Nephron (organoid): ENCODE measurements at regions not wholly inside any gene's neighbourhood (a gene's known extent, or its start where the extent isn't known, plus 50 kb on each side); places are given as distances from the start of the nearest gene placed in this dataset.
A peak's percentile ranks its signal among the peaks of the same experiment; 100 is the strongest.

Experiments used
- H3K27ac Mint-ChIP-seq, 3 experiments: 2 replicates each; pipeline ENCODE4 v1.8.0; 2020; ENCODE audit warnings: mixed read lengths in 3 of 3, mild to moderate bottlenecking in 2 of 3, moderate library complexity in 1 of 3
- H3K27me3 Mint-ChIP-seq: 2 replicates; pipeline ENCODE4 v1.8.0; 2021; ENCODE audit warnings: low read depth, mild to moderate bottlenecking, moderate library complexity, mixed read lengths
- H3K36me3 Mint-ChIP-seq: 2 replicates; pipeline ENCODE4 v1.8.0; 2020; ENCODE audit warnings: low read depth, mixed read lengths
- H3K4me1 Mint-ChIP-seq: 2 replicates; pipeline ENCODE4 v1.8.0; 2020; ENCODE audit warnings: mixed read lengths
- H3K4me3 Mint-ChIP-seq, 3 experiments: 2 replicates each; pipeline ENCODE4 v1.8.0; 2020; ENCODE audit warnings: mild to moderate bottlenecking in 3 of 3, mixed read lengths in 3 of 3, moderate library complexity in 2 of 3
- H3K9me3 Mint-ChIP-seq: 2 replicates; pipeline ENCODE4 v1.8.0; 2020; ENCODE audit warnings: mixed read lengths
- CTCF ChIP-seq, 3 experiments: fragments of 200-600 bp; sonication (generic); IDR thresholded peaks; one replicate each; pipeline ENCODE4 v1.5.0; 2021; ENCODE audit warnings: antibody characterized with exemption in 3 of 3; ENCODE audit not compliant: unreplicated experiment in 3 of 3

- peaks cover 6% of the 10 kb centered on the region for H3K27me3 Mint-ChIP-seq
- H3K36me3 Mint-ChIP-seq, result no peaks in the 10 kb centered on the region
- no peak overlapping the region for H3K4me3 Mint-ChIP-seq
- TF ChIP-seq CTCF (IDR thresholded peaks at IDR 0.05; ENCODE audit: unreplicated experiment in 3 of 3), result no peak
- peak overlapping the region in 2 of 3 experiments; percentile 90 to 92 for H3K27ac Mint-ChIP-seq
- no peaks in the 10 kb centered on the region for H3K9me3 Mint-ChIP-seq
- H3K4me1 Mint-ChIP-seq, result peaks cover 44% of the 10 kb centered on the region
Measured at GRCh38 chr7:36038063-36038721, 114.9 kb upstream of the EEPD1 start.

- Mint-ChIP-seq H3K4me1 (peaks cover 46% of the 10 kb centered on the region), H3K4me3 (no peak overlapping the region), H3K27ac (peak overlapping the region in 2 of 3 experiments; percentile 46 to 67), H3K9me3 (no peaks in the 10 kb centered on the region), H3K27me3 (peaks cover 6% of the 10 kb centered on the region), H3K36me3 (no peaks in the 10 kb centered on the region)
- no peak for TF ChIP-seq CTCF (IDR thresholded peaks at IDR 0.05; ENCODE audit: unreplicated experiment in 3 of 3)
Measured at GRCh38 chr7:36039243-36039642, 113.8 kb upstream of the EEPD1 start.

- H3K9me3 Mint-ChIP-seq, result no peaks in the 10 kb centered on the region
- no peak for TF ChIP-seq CTCF (IDR thresholded peaks at IDR 0.05; ENCODE audit: unreplicated experiment in 3 of 3)
- no peak overlapping the region for H3K4me3 Mint-ChIP-seq
- no peaks in the 10 kb centered on the region for H3K36me3 Mint-ChIP-seq
- H3K27me3 Mint-ChIP-seq, result peaks cover 6% of the 10 kb centered on the region
- H3K27ac Mint-ChIP-seq, result peak overlapping the region in 2 of 3 experiments; percentile 46 to 67
- H3K4me1 Mint-ChIP-seq, result peaks cover 46% of the 10 kb centered on the region
Measured at GRCh38 chr7:36039671-36040070, 113.4 kb upstream of the EEPD1 start.

- H3K36me3 Mint-ChIP-seq, result no peaks in the 10 kb centered on the region
Measured at GRCh38 chr7:36040679-36041078, 112.4 kb upstream of the EEPD1 start.

GRCh38 chr7:36044101-36044892 lies 108.8 kb upstream of the EEPD1 start:
- H3K27me3 Mint-ChIP-seq, result no peaks in the 10 kb centered on the region
- H3K9me3 Mint-ChIP-seq, result no peaks in the 10 kb centered on the region
- TF ChIP-seq CTCF (IDR thresholded peaks at IDR 0.05; ENCODE audit: unreplicated experiment in 3 of 3), result no peak
- peaks cover 52% of the 10 kb centered on the region for H3K4me1 Mint-ChIP-seq
- H3K27ac Mint-ChIP-seq, result peak overlapping the region; percentile 42 to 79 (median 69)
- H3K36me3 Mint-ChIP-seq, result no peaks in the 10 kb centered on the region
- H3K4me3 Mint-ChIP-seq, result no peak overlapping the region

More at GRCh38 chr7:36040679-36041078, 112.4 kb upstream of the EEPD1 start:
- Mint-ChIP-seq H3K9me3 (no peaks in the 10 kb centered on the region), H3K27me3 (peaks cover 6% of the 10 kb centered on the region), H3K27ac (peak overlapping the region in 1 of 3 experiments; percentile 21), H3K4me1 (peaks cover 53% of the 10 kb centered on the region), H3K4me3 (no peak overlapping the region)
- TF ChIP-seq CTCF (IDR thresholded peaks at IDR 0.05; ENCODE audit: unreplicated experiment in 3 of 3), result no peak
